K562 (cell line): ENCODE measurements at regions not wholly inside any gene's neighbourhood (a gene's known extent, or its start where the extent isn't known, plus 50 kb on each side); places are given as distances from the start of the nearest gene placed in this dataset.

Source experiments
- ATAC-seq: fragments of 200-7000 bp; cut with Tn5 transposase; 3 replicates; pipeline ENCODE4 v1.9.1; 2020; ENCODE audit warnings: moderate library complexity
- BruUV-seq: library from RNA; stranded (reverse); fragments of 400-500 nt; replicated peaks from 2 replicates; lab custom pipeline; 2021; lab: Mats Ljungman, UMichigan
- CTCF ChIA-PET: fragments of 300-600 bp; formaldehyde crosslinking; extraction: SDS; loops from one replicate; lab custom pipeline; 2021; ENCODE audit warnings: low intra/inter-chr PET ratio; lab: Yijun Ruan, JAX
- POLR2A ChIA-PET: fragments of 300-600, 350-650 bp; sonication (Branson Sonifier 250); formaldehyde crosslinking; extraction: SDS; loops from one replicate; lab custom pipeline; 2021; ENCODE audit warnings: antibody characterized with exemption, inconsistent platforms; lab: Yijun Ruan, JAX
- DNase-seq, 4 experiments: peaks; one replicate each; pipeline versions ENCODE4 v3.0.0 to v3.0.0-alpha.2; 2011 to 2018; ENCODE audit warnings: low spot score in 3 of 4, mixed read lengths in 3 of 4; ENCODE audit errors: extremely low read depth in 1 of 4
- FAIRE-seq: peaks from 2 replicates; lab custom pipeline; 2011; peaks lifted over from hg19 to GRCh38; lab: Jason Lieb, UNC
- H2AFZ ChIP-seq: 2 replicates; pipeline ENCODE4 v1.6.0; 2011; ENCODE audit warnings: low read depth, low read length, control low read depth, inconsistent platforms
- H3K27ac ChIP-seq: fragments of 200-600 bp; 3 replicates; pipeline ENCODE4 v1.8.0; 2011; ENCODE audit warnings: low read depth, mild to moderate bottlenecking, control low read depth, inconsistent platforms, low read length, moderate library complexity, mixed read lengths; ENCODE audit errors: extremely low read depth
- H3K27me3 ChIP-seq, 2 experiments: fragments of 300-600 bp in 1 of 2; 2 replicates in 1 of 2; 3 replicates in 1 of 2; pipeline versions ENCODE4 v1.6.0 to v1.8.0; 2011; ENCODE audit warnings: inconsistent platforms in 2 of 2, low read length in 2 of 2, mild to moderate bottlenecking in 1 of 2, mixed read lengths in 1 of 2, moderate library complexity in 1 of 2; ENCODE audit not compliant: control insufficient read depth in 2 of 2, insufficient read depth in 2 of 2
- H3K36me3 ChIP-seq: fragments of 300-600 bp; 3 replicates; pipeline ENCODE4 v1.8.0; 2011; ENCODE audit warnings: mild to moderate bottlenecking, low read length, inconsistent platforms; ENCODE audit not compliant: control insufficient read depth, insufficient read depth
- H3K4me1 ChIP-seq, 2 experiments: fragments of 200-600 bp in 1 of 2; replicated peaks in 1 of 2; 2 replicates in 1 of 2; 3 replicates in 1 of 2; pipeline versions ENCODE4 v1.5.1 to v1.8.0; 2011; ENCODE audit warnings: inconsistent platforms in 2 of 2, low read length in 2 of 2, mild to moderate bottlenecking in 1 of 2, mixed read lengths in 1 of 2, moderate library complexity in 1 of 2; ENCODE audit not compliant: control insufficient read depth in 2 of 2, insufficient read depth in 2 of 2
- H3K4me2 ChIP-seq: 2 replicates; pipeline ENCODE4 v1.6.1; 2011; ENCODE audit warnings: low read length, control low read depth, inconsistent platforms, mixed read lengths; ENCODE audit not compliant: insufficient read depth
- H3K4me3 ChIP-seq: fragments of 200-600 bp; sonication (generic), shearing (Covaris generic); 2 replicates; pipeline ENCODE4 v1.5.1; 2016; ENCODE audit warnings: control low read depth, inconsistent platforms
- H3K79me2 ChIP-seq: fragments of 200-600 bp; 3 replicates; pipeline ENCODE4 v1.8.0; 2011; ENCODE audit warnings: low read length, inconsistent platforms; ENCODE audit not compliant: control insufficient read depth, insufficient read depth
- H3K9ac ChIP-seq, 2 experiments: 2 replicates each; pipeline versions ENCODE4 v1.6.0 to v1.6.1; 2011; ENCODE audit warnings: low read depth in 2 of 2, low read length in 2 of 2, control low read depth in 1 of 2, inconsistent platforms in 1 of 2, mild to moderate bottlenecking in 1 of 2, mixed read lengths in 1 of 2; ENCODE audit not compliant: insufficient read depth in 1 of 2
- H3K9me1 ChIP-seq: one replicate; pipeline ENCODE4 v1.6.0; 2011; ENCODE audit warnings: inconsistent platforms, mild to moderate bottlenecking, low read length, moderate library complexity; ENCODE audit not compliant: control insufficient read depth, insufficient read depth
- H3K9me3 ChIP-seq: replicated peaks from 2 replicates; pipeline ENCODE4 v1.5.1; 2011; ENCODE audit warnings: low read depth, low read length, inconsistent platforms; ENCODE audit not compliant: control insufficient read depth, insufficient read depth
- H4K20me1 ChIP-seq: replicated peaks from 2 replicates; pipeline ENCODE4 v1.6.1; 2011; ENCODE audit warnings: low read length, inconsistent platforms, mixed read lengths; ENCODE audit not compliant: control insufficient read depth, insufficient read depth
- CHAMP1 ChIP-seq: fragments of 450-650 bp; IDR thresholded peaks from 2 replicates; pipeline ENCODE4 v1.6.1; 2016; ENCODE audit warnings: mild to moderate bottlenecking
- CTBP1 ChIP-seq: fragments of 450-650 bp; IDR thresholded peaks from 2 replicates; pipeline ENCODE4 v1.6.1; 2016; ENCODE audit warnings: borderline replicate concordance
- ID3 ChIP-seq, 2 experiments: fragments of 250-450 bp in 1 of 2; fragments of 450-650 bp in 1 of 2; sonication (Bioruptor Pico) in 1 of 2; IDR thresholded peaks; 2 replicates each; pipeline versions ENCODE4 v1.6.1 to v1.8.0; 2016 to 2021; ENCODE audit warnings: mild to moderate bottlenecking in 2 of 2, moderate library complexity in 2 of 2, missing compliant biosample characterization in 1 of 2, missing genetic modification characterization in 1 of 2
- KLF10 ChIP-seq: fragments of 250-450 bp; sonication (Bioruptor Pico); IDR thresholded peaks from 2 replicates; pipeline ENCODE4 v1.6.1; 2021; ENCODE audit warnings: matching md5 sums
- PPARD ChIP-seq: fragments of 250-450 bp; sonication (Bioruptor Pico); IDR thresholded peaks from 2 replicates; pipeline ENCODE4 v1.8.0; 2022; ENCODE audit warnings: inconsistent platforms, mild to moderate bottlenecking, moderate library complexity
- SIN3A ChIP-seq, 2 experiments: fragments of 150-350 bp in 1 of 2; IDR thresholded peaks; 2 replicates each; pipeline ENCODE4 v1.6.1; 2011 to 2016; ENCODE audit warnings: borderline replicate concordance in 2 of 2, low read depth in 2 of 2, low read length in 2 of 2, mild to moderate bottlenecking in 2 of 2, moderate library complexity in 2 of 2; ENCODE audit not compliant: control insufficient read depth in 1 of 2
- SRSF7 ChIP-seq: fragments of 200-400 bp; formaldehyde crosslinking; optimal IDR thresholded peaks from 2 replicates; pipeline ENCODE3; 2017; ENCODE audit warnings: mild to moderate bottlenecking, low read depth, low read length
- ZFP91 ChIP-seq: sonication (generic); formaldehyde crosslinking; IDR thresholded peaks from 2 replicates; pipeline ENCODE4 v1.8.0; 2022; ENCODE audit warnings: mild to moderate bottlenecking, missing genetic modification reagents
- ZNF41 ChIP-seq: fragments of 250-450 bp; sonication (Bioruptor Pico); conservative IDR thresholded peaks from 2 replicates; pipeline ENCODE4 v1.4.0; 2020; ENCODE audit warnings: mild to moderate bottlenecking
- ZNF609 ChIP-seq: sonication (generic); formaldehyde crosslinking; IDR thresholded peaks from 2 replicates; pipeline ENCODE4 v1.8.1; 2023; ENCODE audit warnings: missing genetic modification reagents, mild to moderate bottlenecking, borderline replicate concordance
- WGBS: fragments of 100-300 bp; shearing (Covaris generic); methylation state at CpG from one replicate; pipeline ENCODE4 v1.1.6; 2016; ENCODE audit warnings: low coverage, mixed read lengths; ENCODE audit not compliant: insufficient coverage; ENCODE audit errors: missing lambda C conversion rate; 5-methylcytosine and 5-hydroxymethylcytosine counted together
- in situ Hi-C: fragments of 300-500 bp; cut with MboI; formaldehyde crosslinking; loops from 4 replicates; pipeline ENCODE4 v1.15.0; 2018; ENCODE audit warnings: inconsistent platforms, mixed read lengths
- intact Hi-C: fragments of 100-400 bp; cut with micrococcal nuclease; formaldehyde crosslinking; loops from 2 replicates; pipeline ENCODE4 v1.14.2; 2022
- TF ChIP-seq, protein P1 (sequence below): fragments of 250-450 bp; sonication (Bioruptor Pico); IDR thresholded peaks from 2 replicates; pipeline ENCODE4 v1.8.0; 2021; ENCODE audit warnings: moderate library complexity, mild to moderate bottlenecking, inconsistent platforms
- TF ChIP-seq, protein P2 (sequence below): fragments of 250-450 bp; sonication (Bioruptor Pico); IDR thresholded peaks from 2 replicates; pipeline ENCODE4 v1.8.0; 2021; ENCODE audit warnings: borderline replicate concordance, mild to moderate bottlenecking, moderate library complexity; ENCODE audit not compliant: poor library complexity, severe bottlenecking

DNA sequence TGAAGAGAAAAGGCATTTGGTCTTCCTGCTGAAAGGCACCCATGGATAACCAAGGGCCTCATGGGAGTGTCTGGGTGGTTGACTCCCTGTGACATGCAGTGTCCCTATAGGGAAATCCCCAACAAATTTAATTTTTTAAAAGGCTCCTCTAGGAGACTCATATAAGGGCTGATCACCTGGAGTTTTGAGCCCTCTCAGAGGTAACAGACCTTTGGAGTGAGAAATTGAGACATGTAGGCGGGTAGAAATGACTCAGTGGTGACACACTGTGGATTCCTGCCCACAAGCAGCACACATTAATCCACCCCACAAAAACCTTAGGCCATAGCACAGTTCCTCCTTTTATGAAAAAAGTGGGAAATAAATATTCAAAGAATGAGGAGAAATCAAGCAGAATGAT lies 557.0 kb upstream of the CNTNAP5 start:
- FAIRE-seq (no peak), DNase-seq (no peak), ATAC-seq (no peak)
- no peak overlapping the region for H3K9ac ChIP-seq
- ChIA-PET CTCF (no interaction called here), POLR2A (no interaction called here)
- WGBS, result 0% methylated on average over 1 of the region's 1 CpG
- no peak overlapping the region for H2AFZ ChIP-seq
- H4K20me1 ChIP-seq, result no peaks in the 10 kb centered on the region
- BruUV-seq, result no TSS peak
- in situ Hi-C loops, result no loop called here
- no peaks in the 10 kb centered on the region for H3K79me2 ChIP-seq
- H3K4me3 ChIP-seq, result no peak overlapping the region
- H3K27me3 ChIP-seq, result no peaks in the 10 kb centered on the region
- H3K9me3 ChIP-seq, result no peaks in the 10 kb centered on the region
- H3K4me2 ChIP-seq, result no peak overlapping the region
- H3K4me1 ChIP-seq, result no peaks in the 10 kb centered on the region
- no peaks in the 10 kb centered on the region for H3K36me3 ChIP-seq
- intact Hi-C loops, result no loop called here
- H3K9me1 ChIP-seq, result no peaks in the 10 kb centered on the region
- H3K27ac ChIP-seq, result no peak overlapping the region
- TF ChIP-seq ZNF41 (CRISPR knock-in tag) (no peak), SIN3A (IDR thresholded peaks at IDR 0.05; ENCODE audit: borderline replicate concordance in 2 of 2, control insufficient read depth in 1 of 2, low read depth in 2 of 2, low read length in 2 of 2) (no peak), ID3 (CRISPR knock-in tag; IDR thresholded peaks at IDR 0.05) (no peak), ID3 (tag; IDR thresholded peaks at IDR 0.05) (no peak), ZNF609 (CRISPR knock-in tag) (no peak), PPARD (no peak), KLF10 (CRISPR knock-in tag) (no peak), CTBP1 (no peak), CHAMP1 (no peak), SRSF7 (no peak), ZFP91 (CRISPR knock-in tag) (no peak)
- TF ChIP-seq, protein P1, sequence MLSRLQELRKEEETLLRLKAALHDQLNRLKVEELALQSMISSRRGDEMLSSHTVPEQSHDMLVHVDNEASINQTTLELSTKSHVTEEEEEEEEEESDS (CRISPR knock-in tag), result no peak
- TF ChIP-seq, protein P2, sequence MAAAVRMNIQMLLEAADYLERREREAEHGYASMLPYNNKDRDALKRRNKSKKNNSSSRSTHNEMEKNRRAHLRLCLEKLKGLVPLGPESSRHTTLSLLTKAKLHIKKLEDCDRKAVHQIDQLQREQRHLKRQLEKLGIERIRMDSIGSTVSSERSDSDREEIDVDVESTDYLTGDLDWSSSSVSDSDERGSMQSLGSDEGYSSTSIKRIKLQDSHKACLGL (CRISPR knock-in tag), result no peak
